ENCODE measurements at regions not wholly inside any gene's neighbourhood (a gene's known extent, or its start where the extent isn't known, plus 50 kb on each side); places are given as distances from the start of the nearest gene placed in this dataset.

GRCh38 chr3:190229632-190230424 lies 92.4 kb downstream of the CLDN1 start:
- BruUV-seq (replicated peaks): no TSS peak
- ATAC-seq: no peak
- no peak for DNase-seq (ENCODE audit: extremely low read depth in 1 of 4, low spot score in 3 of 4)
- in situ Hi-C loops (cut with MboI) (no loop called here), intact Hi-C loops (cut with micrococcal nuclease) (no loop called here)
- Histone ChIP-seq H3K4me2 (ENCODE audit: insufficient read depth, low read length) (no peak overlapping the region), H3K9ac (ENCODE audit: insufficient read depth in 1 of 2, low read depth in 2 of 2, low read length in 2 of 2) (no peak overlapping the region), H3K36me3 (ENCODE audit: control insufficient read depth, insufficient read depth, low read length) (no peaks in the 10 kb centered on the region), H3K27me3 (ENCODE audit: control insufficient read depth in 2 of 2, insufficient read depth in 2 of 2, low read length in 2 of 2) (no peaks in the 10 kb centered on the region), H3K79me2 (ENCODE audit: control insufficient read depth, insufficient read depth, low read length) (no peaks in the 10 kb centered on the region), H3K27ac (ENCODE audit: extremely low read depth, low read depth, low read length) (no peak overlapping the region), H4K20me1 (replicated peaks; ENCODE audit: control insufficient read depth, insufficient read depth, low read length) (no peaks in the 10 kb centered on the region), H3K4me1 (replicated peaks in 1 of 2; ENCODE audit: control insufficient read depth in 2 of 2, insufficient read depth in 2 of 2, low read length in 2 of 2) (no peaks in the 10 kb centered on the region), H3K9me3 (replicated peaks; ENCODE audit: control insufficient read depth, insufficient read depth, low read depth, low read length) (no peaks in the 10 kb centered on the region), H3K4me3 (no peak overlapping the region), H2AFZ (ENCODE audit: low read depth, low read length) (no peak overlapping the region), H3K9me1 (ENCODE audit: control insufficient read depth, insufficient read depth, low read length) (no peaks in the 10 kb centered on the region)
- CTCF ChIA-PET (ENCODE audit: low intra/inter-chr PET ratio): no interaction called here
- no peak for FAIRE-seq
- WGBS (ENCODE audit: insufficient coverage, low coverage, missing lambda C conversion rate): 0% methylated on average over 4 of the region's 4 CpGs
- POLR2A ChIA-PET: no interaction called here
- TF ChIP-seq PCBP2 (IDR thresholded peaks at IDR 0.05; ENCODE audit: low read depth, low read length, poor library complexity, severe bottlenecking) (no peak), U2AF2 (optimal IDR thresholded peaks at IDR 0.05; ENCODE audit: low read depth, low read length) (no peak), MEF2A (IDR thresholded peaks at IDR 0.05; ENCODE audit: control insufficient read depth, low read depth, low read length) (no peak), ZFP36 (IDR thresholded peaks at IDR 0.05; ENCODE audit: low read depth, low read length, partially characterized antibody) (no peak), RUNX1 (IDR thresholded peaks at IDR 0.05; ENCODE audit: low read depth) (no peak), TAF15 (IDR thresholded peaks at IDR 0.05; ENCODE audit: low read depth, low read length) (no peak), RBM25 (IDR thresholded peaks at IDR 0.05; ENCODE audit: low read depth, low read length, severe bottlenecking) (no peak), ZNF280A (IDR thresholded peaks at IDR 0.05; ENCODE audit: low read depth, partially characterized antibody) (no peak), NFIC (IDR thresholded peaks at IDR 0.05) (no peak), E2F4 (CRISPR knock-in tag; IDR thresholded peaks at IDR 0.05; ENCODE audit: low read depth) (no peak), XRCC4 (IDR thresholded peaks at IDR 0.05; ENCODE audit: extremely low read depth, insufficient read depth, insufficient read length) (no peak), GTF3C2 (IDR thresholded peaks at IDR 0.05; ENCODE audit: borderline replicate concordance, extremely low read depth, insufficient read length) (no peak), ZNF282 (CRISPR knock-in tag; IDR thresholded peaks at IDR 0.05) (no peak), NFIX (CRISPR knock-in tag; IDR thresholded peaks at IDR 0.05; ENCODE audit: low read depth) (no peak), ZNF165 (CRISPR knock-in tag; IDR thresholded peaks at IDR 0.05; ENCODE audit: borderline replicate concordance) (no peak), USF2 (CRISPR knock-in tag; IDR thresholded peaks at IDR 0.05) (no peak)

Data from K562 (cell line).